Skin epidermis (tissue), 12 donors: ENCODE measurements at regions not wholly inside any gene's neighbourhood (a gene's known extent, or its start where the extent isn't known, plus 50 kb on each side); places are given as distances from the start of the nearest gene placed in this dataset.

Experiments
- H3K27ac ChIP-seq, 21 experiments: fragments of 200-600 bp; sonication (generic) in 11 of 21; one replicate each; pipeline ENCODE4 v1.5.0; 2020; ENCODE audit warnings: mild to moderate bottlenecking in 3 of 21, inconsistent platforms in 2 of 21, moderate library complexity in 2 of 21
- H3K4me3 ChIP-seq, 7 experiments: fragments of 200-600 bp; sonication (generic) in 2 of 7; one replicate each; pipeline ENCODE4 v1.5.0; 2020; ENCODE audit warnings: inconsistent platforms in 2 of 7, mild to moderate bottlenecking in 2 of 7, moderate library complexity in 1 of 7

GRCh38 chr10:129400426-129400825, 66.6 kb upstream of the MGMT start:
- H3K27ac ChIP-seq = no peak overlapping the region
- no peak overlapping the region for H3K4me3 ChIP-seq

GRCh38 chr10:129402459-129402858, 64.6 kb upstream of the MGMT start:
- peak overlapping the region in 2 of 21 experiments; percentile 16 to 29 for H3K27ac ChIP-seq
- no peak overlapping the region for H3K4me3 ChIP-seq

- no peak overlapping the region for H3K4me3 ChIP-seq
- no peak overlapping the region for H3K27ac ChIP-seq
These were observed 63.0 kb upstream of the MGMT start for GRCh38 chr10:129404091-129404490.

DNA sequence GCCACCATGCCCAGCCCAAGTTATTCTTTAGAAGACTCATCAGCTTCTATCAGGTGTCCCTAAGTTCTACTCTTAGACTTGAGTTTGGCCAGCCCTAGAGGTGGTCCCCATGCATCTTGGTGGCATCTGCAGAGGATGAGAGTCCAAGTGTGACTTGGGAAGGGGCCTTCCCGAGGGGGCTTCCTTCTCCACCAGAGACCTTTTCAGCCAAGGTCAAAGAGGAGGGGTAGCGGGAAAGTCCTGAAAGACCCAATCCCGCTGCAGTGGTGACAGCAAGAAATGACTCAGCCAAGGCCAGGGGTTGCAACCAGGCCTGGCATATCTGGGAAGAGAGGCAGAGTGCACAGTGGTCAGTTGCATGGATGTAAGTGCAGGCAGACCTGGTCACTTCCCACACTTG, 61.7 kb upstream of the MGMT start:
- no peak overlapping the region for H3K4me3 ChIP-seq
- no peak overlapping the region for H3K27ac ChIP-seq

GRCh38 chr10:129410688-129411392, 56.2 kb upstream of the MGMT start:
- H3K4me3 ChIP-seq = no peak overlapping the region
- H3K27ac ChIP-seq = no peak overlapping the region

GRCh38 chr10:129411393-129411705, 55.7 kb upstream of the MGMT start:
- Histone ChIP-seq H3K27ac (no peak overlapping the region), H3K4me3 (no peak overlapping the region)

GRCh38 chr10:129411772-129412171, 55.3 kb upstream of the MGMT start:
- Histone ChIP-seq H3K27ac (no peak overlapping the region), H3K4me3 (no peak overlapping the region)

DNA sequence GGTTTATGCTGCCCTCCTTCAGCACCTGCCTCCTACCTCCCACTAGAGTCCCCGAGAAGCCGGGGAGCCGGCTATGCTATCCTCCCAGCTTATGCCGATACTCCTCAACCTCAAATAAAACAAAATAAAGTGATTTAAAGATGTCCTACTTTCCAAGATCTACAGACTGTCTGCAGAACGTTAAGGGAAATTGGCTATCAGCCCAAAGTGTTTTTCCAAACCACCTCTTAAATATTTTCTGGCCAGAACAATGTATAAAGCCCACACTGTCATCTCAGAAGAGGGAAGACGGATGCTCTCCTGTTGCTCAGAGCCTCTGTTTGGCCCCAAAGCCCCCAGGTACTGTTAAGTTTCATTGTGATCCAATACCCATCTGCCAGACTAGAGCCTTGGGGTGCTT, 54.0 kb upstream of the MGMT start:
- Histone ChIP-seq H3K4me3 (no peak overlapping the region), H3K27ac (no peak overlapping the region)

DNA sequence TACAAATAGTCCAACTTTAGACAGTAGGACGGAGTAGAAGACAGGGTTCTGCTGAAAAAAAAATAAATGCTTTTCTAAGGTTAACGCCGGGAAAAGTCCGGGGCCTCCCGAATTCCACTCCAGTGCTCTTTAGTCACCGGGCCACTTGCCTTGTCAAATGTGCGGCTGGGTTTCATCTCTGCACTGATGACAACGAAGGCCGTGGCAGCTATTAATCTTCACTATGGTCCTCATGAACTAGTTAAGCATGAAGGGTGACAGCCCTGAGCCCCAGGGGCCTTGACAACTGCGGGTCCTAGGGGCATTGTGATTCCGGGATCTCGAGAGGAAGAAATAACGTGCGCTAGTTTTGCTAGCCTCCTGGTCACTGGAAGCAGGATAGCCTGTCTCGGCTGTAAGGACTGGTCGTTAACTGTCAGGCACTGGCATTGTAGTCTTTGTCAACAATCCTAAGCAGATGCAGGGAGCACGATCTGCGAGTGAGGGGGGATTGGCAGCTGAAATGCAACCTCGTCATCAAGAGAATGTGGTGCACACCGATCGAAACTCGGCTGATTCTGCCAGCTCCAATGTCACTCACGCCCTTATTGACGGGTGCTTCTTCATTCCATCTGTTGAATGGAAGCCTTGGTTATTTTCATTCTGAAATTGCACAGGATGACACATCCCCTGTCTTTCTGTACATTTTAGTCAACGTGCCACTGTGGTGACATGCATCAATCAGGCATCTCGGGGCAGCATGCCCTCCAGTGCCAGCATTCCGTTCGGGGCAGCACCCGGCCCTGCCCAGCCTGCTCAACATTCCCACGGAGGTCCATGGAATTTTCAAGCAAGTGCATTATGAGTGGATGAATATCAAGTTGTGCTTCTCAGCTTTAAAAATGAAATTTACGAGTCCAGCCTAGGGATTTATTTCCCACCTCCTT, 51.6 kb upstream of the MGMT start:
- Histone ChIP-seq H3K27ac (peak overlapping the region in 1 of 21 experiments; percentile 32), H3K4me3 (no peak overlapping the region)

- H3K27ac ChIP-seq = peak overlapping the region in 2 of 21 experiments; percentile 32 to 68
- no peak overlapping the region for H3K4me3 ChIP-seq
These were observed 50.9 kb upstream of the MGMT start for GRCh38 chr10:129416155-129416554.

GRCh38 chr10:129416956-129417765, 49.9 kb upstream of the MGMT start:
- Histone ChIP-seq H3K4me3 (no peak overlapping the region), H3K27ac (peak overlapping the region in 6 of 21 experiments; percentile 5 to 68 (median 25))
